ENCODE measurements at regions not wholly inside any gene's neighbourhood (a gene's known extent, or its start where the extent isn't known, plus 50 kb on each side); places are given as distances from the start of the nearest gene placed in this dataset.

GRCh38 chr13:76813000-76813691, 73.1 kb downstream of the KCTD12 start:
- Histone ChIP-seq H3K27ac (ENCODE audit: low read depth in 1 of 2, low read length in 2 of 2) (no peak overlapping the region), H3K9me3 (ENCODE audit: control insufficient read depth in 4 of 4, low read length in 3 of 4) (peaks cover 0 to 1% (median 0%) of the 10 kb centered on the region in 4 donors), H3K27me3 (ENCODE audit: control insufficient read depth in 4 of 4, insufficient read depth in 4 of 4, low read length in 3 of 4) (no peaks in the 10 kb centered on the region), H3K4me3 (ENCODE audit: low read depth in 1 of 3, low read length in 3 of 3) (no peak overlapping the region), H3K4me1 (ENCODE audit: control insufficient read depth in 4 of 4, insufficient read depth in 4 of 4, low read length in 3 of 4) (peaks cover 0 to 5% (median 0%) of the 10 kb centered on the region in 4 donors), H3K36me3 (ENCODE audit: control insufficient read depth in 4 of 4, insufficient read depth in 3 of 4, low read depth in 1 of 4, low read length in 3 of 4) (no peaks in the 10 kb centered on the region), H3K9ac (ENCODE audit: low read depth in 1 of 2, low read length in 2 of 2) (no peak overlapping the region)
- DNase-seq (ENCODE audit: low spot score) = no peak
- 77% methylated on average over 4 of the region's 4 CpGs for WGBS
- TF ChIP-seq RXRA (IDR thresholded peaks at IDR 0.05) (no peak), HNF4G (IDR thresholded peaks at IDR 0.05) (no peak), YY1 (IDR thresholded peaks at IDR 0.05) (no peak), ATF3 (IDR thresholded peaks at IDR 0.05) (no peak), REST (IDR thresholded peaks at IDR 0.05) (no peak), MAX (IDR thresholded peaks at IDR 0.05) (no peak), FOXA2 (IDR thresholded peaks at IDR 0.05) (no peak), FOXA1 (IDR thresholded peaks at IDR 0.05) (no peak), NR2F2 (IDR thresholded peaks at IDR 0.05) (no peak), GABPA (IDR thresholded peaks at IDR 0.05 in 1 of 2, conservative IDR thresholded peaks at IDR 0.05 in 1 of 2) (no peak), HNF4A (conservative IDR thresholded peaks at IDR 0.05) (no peak)

- no peaks in the 10 kb centered on the region for H3K36me3 ChIP-seq (ENCODE audit: control insufficient read depth in 4 of 4, insufficient read depth in 3 of 4, low read depth in 1 of 4, low read length in 3 of 4)
- 63% methylated on average over 4 of the region's 4 CpGs for WGBS
- H3K9me3 ChIP-seq (ENCODE audit: control insufficient read depth in 4 of 4, low read length in 3 of 4) = peaks cover 0 to 3% (median 1%) of the 10 kb centered on the region in 4 donors
- H3K27me3 ChIP-seq (ENCODE audit: control insufficient read depth in 4 of 4, insufficient read depth in 4 of 4, low read length in 3 of 4) = no peaks in the 10 kb centered on the region
- no peak for DNase-seq (ENCODE audit: low spot score)
- H3K27ac ChIP-seq (ENCODE audit: low read depth in 1 of 2, low read length in 2 of 2) = no peak overlapping the region
- peaks cover 0 to 5% (median 0%) of the 10 kb centered on the region in 4 donors for H3K4me1 ChIP-seq (ENCODE audit: control insufficient read depth in 4 of 4, insufficient read depth in 4 of 4, low read length in 3 of 4)
- H3K9ac ChIP-seq (ENCODE audit: low read depth in 1 of 2, low read length in 2 of 2) = no peak overlapping the region
- H3K4me3 ChIP-seq (ENCODE audit: low read depth in 1 of 3, low read length in 3 of 3) = no peak overlapping the region
- TF ChIP-seq YY1 (IDR thresholded peaks at IDR 0.05) (no peak), HNF4A (conservative IDR thresholded peaks at IDR 0.05) (no peak), REST (IDR thresholded peaks at IDR 0.05) (no peak), ATF3 (IDR thresholded peaks at IDR 0.05) (no peak), FOXA1 (IDR thresholded peaks at IDR 0.05) (no peak), EGR1 (IDR thresholded peaks at IDR 0.05; ENCODE audit: low read depth in 2 of 2) (no peak), JUND (IDR thresholded peaks at IDR 0.05) (no peak), RXRA (IDR thresholded peaks at IDR 0.05) (no peak), GABPA (IDR thresholded peaks at IDR 0.05 in 1 of 2, conservative IDR thresholded peaks at IDR 0.05 in 1 of 2) (no peak), TAF1 (conservative IDR thresholded peaks at IDR 0.05) (no peak), ZBTB33 (IDR thresholded peaks at IDR 0.05) (no peak), NR2F2 (IDR thresholded peaks at IDR 0.05) (no peak), RAD21 (IDR thresholded peaks at IDR 0.05) (no peak), MAX (IDR thresholded peaks at IDR 0.05) (no peak), SP1 (IDR thresholded peaks at IDR 0.05) (no peak), HNF4G (IDR thresholded peaks at IDR 0.05) (no peak)
Measured at GRCh38 chr13:76812206-76812897, 73.9 kb downstream of the KCTD12 start.

Data from liver (tissue), 7 donors.